ENCODE measurements at regions not wholly inside any gene's neighbourhood (a gene's known extent, or its start where the extent isn't known, plus 50 kb on each side); places are given as distances from the start of the nearest gene placed in this dataset.

DNA sequence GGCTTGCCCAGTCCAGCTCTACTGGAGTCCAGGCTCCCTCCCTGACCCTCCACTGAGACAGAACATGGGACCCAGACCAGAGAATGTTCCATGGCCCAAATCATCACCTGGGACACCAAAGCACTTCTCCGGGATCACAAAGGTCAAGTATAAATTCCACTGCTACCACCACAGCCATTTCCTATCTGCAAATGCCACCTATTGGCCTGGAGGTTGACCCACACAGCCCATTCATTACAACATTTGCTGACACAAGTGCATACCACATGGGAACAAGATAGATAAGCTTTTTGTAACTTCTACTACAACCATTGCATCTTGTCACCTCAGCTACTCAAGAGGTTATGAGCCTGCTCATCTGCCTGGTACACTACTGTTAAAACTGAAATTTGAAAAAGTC is 126.8 kb upstream of the NECTIN3 start:
- TF ChIP-seq, protein P1, sequence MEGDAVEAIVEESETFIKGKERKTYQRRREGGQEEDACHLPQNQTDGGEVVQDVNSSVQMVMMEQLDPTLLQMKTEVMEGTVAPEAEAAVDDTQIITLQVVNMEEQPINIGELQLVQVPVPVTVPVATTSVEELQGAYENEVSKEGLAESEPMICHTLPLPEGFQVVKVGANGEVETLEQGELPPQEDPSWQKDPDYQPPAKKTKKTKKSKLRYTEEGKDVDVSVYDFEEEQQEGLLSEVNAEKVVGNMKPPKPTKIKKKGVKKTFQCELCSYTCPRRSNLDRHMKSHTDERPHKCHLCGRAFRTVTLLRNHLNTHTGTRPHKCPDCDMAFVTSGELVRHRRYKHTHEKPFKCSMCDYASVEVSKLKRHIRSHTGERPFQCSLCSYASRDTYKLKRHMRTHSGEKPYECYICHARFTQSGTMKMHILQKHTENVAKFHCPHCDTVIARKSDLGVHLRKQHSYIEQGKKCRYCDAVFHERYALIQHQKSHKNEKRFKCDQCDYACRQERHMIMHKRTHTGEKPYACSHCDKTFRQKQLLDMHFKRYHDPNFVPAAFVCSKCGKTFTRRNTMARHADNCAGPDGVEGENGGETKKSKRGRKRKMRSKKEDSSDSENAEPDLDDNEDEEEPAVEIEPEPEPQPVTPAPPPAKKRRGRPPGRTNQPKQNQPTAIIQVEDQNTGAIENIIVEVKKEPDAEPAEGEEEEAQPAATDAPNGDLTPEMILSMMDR (conservative IDR thresholded peaks at IDR 0.05; ENCODE audit: low read length), result no peak
- TF ChIP-seq EZH2phosphoT487 (IDR thresholded peaks at IDR 0.05; ENCODE audit: borderline replicate concordance, low read depth, low read length), result no peak
